ENCODE measurements at regions not wholly inside any gene's neighbourhood (a gene's known extent, or its start where the extent isn't known, plus 50 kb on each side); places are given as distances from the start of the nearest gene placed in this dataset.

GRCh38 chr9:1269533-1270315 lies 219.6 kb downstream of the DMRT2 start:
- no peak for FAIRE-seq

- no peak for FAIRE-seq
These were observed 221.2 kb downstream of the DMRT2 start for GRCh38 chr9:1271367-1271766.

- no peak for FAIRE-seq
These were observed 221.6 kb downstream of the DMRT2 start for GRCh38 chr9:1271786-1272185.

- FAIRE-seq: no peak
These were observed 222.3 kb downstream of the DMRT2 start for GRCh38 chr9:1272488-1272887.

- FAIRE-seq: no peak
These were observed 223.7 kb downstream of the DMRT2 start for GRCh38 chr9:1273859-1274258.

GRCh38 chr9:1274334-1274733 lies 224.2 kb downstream of the DMRT2 start:
- no peak for FAIRE-seq

GRCh38 chr9:1276474-1276873 lies 226.3 kb downstream of the DMRT2 start:
- no peak for FAIRE-seq

GRCh38 chr9:1284727-1285126 lies 234.6 kb downstream of the DMRT2 start:
- FAIRE-seq: no peak

GRCh38 chr9:1285526-1285925 lies 235.4 kb downstream of the DMRT2 start:
- FAIRE-seq: no peak

- FAIRE-seq: no peak
These were observed 242.2 kb downstream of the DMRT2 start for GRCh38 chr9:1292384-1292783.

- FAIRE-seq: no peak
These were observed 244.6 kb downstream of the DMRT2 start for GRCh38 chr9:1294641-1295258.

- FAIRE-seq: no peak
These were observed 246.2 kb downstream of the DMRT2 start for GRCh38 chr9:1296331-1296730.

- FAIRE-seq: no peak
These were observed 247.9 kb downstream of the DMRT2 start for GRCh38 chr9:1298046-1298445.

GRCh38 chr9:1300941-1301340 lies 250.8 kb downstream of the DMRT2 start:
- FAIRE-seq: no peak

GRCh38 chr9:1303932-1304331 lies 253.8 kb downstream of the DMRT2 start:
- FAIRE-seq: no peak

- no peak for FAIRE-seq
These were observed 261.4 kb downstream of the DMRT2 start for GRCh38 chr9:1311462-1312042.

- no peak for FAIRE-seq
These were observed 269.3 kb downstream of the DMRT2 start for GRCh38 chr9:1319436-1319835.

GRCh38 chr9:1320051-1320557 lies 269.9 kb downstream of the DMRT2 start:
- no peak for FAIRE-seq

GRCh38 chr9:1320607-1321195 lies 270.5 kb downstream of the DMRT2 start:
- FAIRE-seq: no peak

- FAIRE-seq: no peak
These were observed 277.3 kb downstream of the DMRT2 start for GRCh38 chr9:1327467-1327866.

GRCh38 chr9:1328341-1328740 lies 278.2 kb downstream of the DMRT2 start:
- no peak for FAIRE-seq

GRCh38 chr9:1331546-1332038 lies 281.4 kb downstream of the DMRT2 start:
- FAIRE-seq: no peak

- no peak for FAIRE-seq
These were observed 282.0 kb downstream of the DMRT2 start for GRCh38 chr9:1332156-1332555.

- FAIRE-seq: no peak
These were observed 285.0 kb downstream of the DMRT2 start for GRCh38 chr9:1335174-1335573.

Measured in islet of Langerhans (tissue), 1 donor.